ENCODE measurements at regions not wholly inside any gene's neighbourhood (a gene's known extent, or its start where the extent isn't known, plus 50 kb on each side); places are given as distances from the start of the nearest gene placed in this dataset.

- no peak overlapping the region for H3K9ac ChIP-seq (ENCODE audit: low read depth, low read length)
- H3K4me2 ChIP-seq (ENCODE audit: low read length) = no peak overlapping the region
- H3K4me1 ChIP-seq (ENCODE audit: control insufficient read depth, insufficient read depth, low read length) = no peaks in the 10 kb centered on the region
- H3K27me3 ChIP-seq (ENCODE audit: control insufficient read depth, insufficient read depth, low read length) = no peaks in the 10 kb centered on the region
- no peak overlapping the region for H3K4me3 ChIP-seq (ENCODE audit: low read length)
- H3K36me3 ChIP-seq (ENCODE audit: insufficient read depth, low read length) = no peaks in the 10 kb centered on the region
- peaks cover 4% of the 10 kb centered on the region for H3K9me3 ChIP-seq (replicated peaks; ENCODE audit: low read length)
Observed at GRCh38 chr4:115433491-115433890, 320.1 kb upstream of the NDST4 start.

DNA sequence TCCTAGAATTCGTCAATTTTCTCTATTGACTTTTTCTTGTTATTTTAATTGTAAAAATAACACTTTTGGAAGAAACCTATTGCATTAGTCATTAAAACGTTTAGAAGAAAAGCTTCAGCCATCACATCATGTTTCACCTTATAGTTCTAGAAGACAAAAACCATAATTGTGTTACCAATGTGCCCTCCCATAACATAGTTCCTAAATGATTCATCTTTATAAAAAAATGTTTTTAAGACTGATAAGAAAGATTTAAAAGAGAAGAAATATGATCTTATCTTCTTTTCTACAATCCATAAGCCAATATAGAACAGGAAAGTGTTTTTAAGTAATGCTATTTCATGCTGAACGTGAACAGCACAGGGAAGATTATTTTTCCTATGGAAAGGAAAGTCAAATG is 316.6 kb upstream of the NDST4 start:
- Histone ChIP-seq H3K4me3 (ENCODE audit: low read length) (no peak overlapping the region), H3K4me1 (ENCODE audit: control insufficient read depth, insufficient read depth, low read length) (no peaks in the 10 kb centered on the region), H3K9ac (ENCODE audit: low read depth, low read length) (no peak overlapping the region), H3K36me3 (ENCODE audit: insufficient read depth, low read length) (no peaks in the 10 kb centered on the region), H3K27me3 (ENCODE audit: control insufficient read depth, insufficient read depth, low read length) (no peaks in the 10 kb centered on the region), H3K4me2 (ENCODE audit: low read length) (no peak overlapping the region), H3K9me3 (replicated peaks; ENCODE audit: low read length) (peaks cover under 1% of the 10 kb centered on the region)

GRCh38 chr4:115428455-115428854 is 315.0 kb upstream of the NDST4 start:
- Histone ChIP-seq H3K36me3 (ENCODE audit: insufficient read depth, low read length) (no peaks in the 10 kb centered on the region), H3K4me1 (ENCODE audit: control insufficient read depth, insufficient read depth, low read length) (no peaks in the 10 kb centered on the region), H3K9ac (ENCODE audit: low read depth, low read length) (no peak overlapping the region), H3K4me2 (ENCODE audit: low read length) (no peak overlapping the region), H3K9me3 (replicated peaks; ENCODE audit: low read length) (peaks cover 5% of the 10 kb centered on the region), H3K27me3 (ENCODE audit: control insufficient read depth, insufficient read depth, low read length) (no peaks in the 10 kb centered on the region), H3K4me3 (ENCODE audit: low read length) (no peak overlapping the region)

DNA sequence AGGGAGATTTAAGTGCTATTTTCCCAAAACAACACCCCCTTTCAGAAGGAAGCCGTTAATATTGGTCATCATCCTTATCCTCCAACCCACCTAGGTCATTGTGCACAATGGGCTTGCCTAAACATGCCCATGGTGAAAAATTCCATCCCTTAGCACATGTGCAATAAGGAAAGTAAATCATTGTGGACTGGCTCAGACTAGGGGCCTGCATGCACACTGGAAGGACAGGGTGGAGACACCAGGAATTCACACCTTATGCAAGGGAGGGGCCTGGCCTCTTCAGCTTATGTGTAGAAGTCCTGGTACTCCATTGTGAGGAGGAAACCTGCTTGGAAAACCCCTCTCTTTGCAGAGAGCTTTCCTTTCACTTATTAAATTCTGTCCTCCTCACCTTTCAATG is 311.4 kb upstream of the NDST4 start:
- H3K4me2 ChIP-seq (ENCODE audit: low read length) = no peak overlapping the region
- H3K36me3 ChIP-seq (ENCODE audit: insufficient read depth, low read length) = no peaks in the 10 kb centered on the region
- H3K4me3 ChIP-seq (ENCODE audit: low read length) = no peak overlapping the region

GRCh38 chr4:115418635-115419396 is 305.4 kb upstream of the NDST4 start:
- no peak overlapping the region for H3K9ac ChIP-seq (ENCODE audit: low read depth, low read length)
- H3K4me1 ChIP-seq (ENCODE audit: control insufficient read depth, insufficient read depth, low read length) = no peaks in the 10 kb centered on the region
- no peaks in the 10 kb centered on the region for H3K36me3 ChIP-seq (ENCODE audit: insufficient read depth, low read length)
- H3K4me2 ChIP-seq (ENCODE audit: low read length) = no peak overlapping the region
- H3K27me3 ChIP-seq (ENCODE audit: control insufficient read depth, insufficient read depth, low read length) = no peaks in the 10 kb centered on the region
- H3K4me3 ChIP-seq (ENCODE audit: low read length) = no peak overlapping the region
- peaks cover 2% of the 10 kb centered on the region for H3K9me3 ChIP-seq (replicated peaks; ENCODE audit: low read length)

More for the DNA sequence above, 311.4 kb upstream of the NDST4 start:
- peaks cover 5% of the 10 kb centered on the region for H3K9me3 ChIP-seq (replicated peaks; ENCODE audit: low read length)
- H3K27me3 ChIP-seq (ENCODE audit: control insufficient read depth, insufficient read depth, low read length) = no peaks in the 10 kb centered on the region
- H3K4me1 ChIP-seq (ENCODE audit: control insufficient read depth, insufficient read depth, low read length) = no peaks in the 10 kb centered on the region
- H3K9ac ChIP-seq (ENCODE audit: low read depth, low read length) = no peak overlapping the region

- Histone ChIP-seq H3K36me3 (ENCODE audit: insufficient read depth, low read length) (no peaks in the 10 kb centered on the region), H3K9me3 (replicated peaks; ENCODE audit: low read length) (peaks cover 2% of the 10 kb centered on the region), H3K4me2 (ENCODE audit: low read length) (no peak overlapping the region), H3K9ac (ENCODE audit: low read depth, low read length) (no peak overlapping the region), H3K4me1 (ENCODE audit: control insufficient read depth, insufficient read depth, low read length) (no peaks in the 10 kb centered on the region), H3K4me3 (ENCODE audit: low read length) (no peak overlapping the region), H3K27me3 (ENCODE audit: control insufficient read depth, insufficient read depth, low read length) (no peaks in the 10 kb centered on the region)
Observed at GRCh38 chr4:115396034-115396433, 282.6 kb upstream of the NDST4 start.

DNA sequence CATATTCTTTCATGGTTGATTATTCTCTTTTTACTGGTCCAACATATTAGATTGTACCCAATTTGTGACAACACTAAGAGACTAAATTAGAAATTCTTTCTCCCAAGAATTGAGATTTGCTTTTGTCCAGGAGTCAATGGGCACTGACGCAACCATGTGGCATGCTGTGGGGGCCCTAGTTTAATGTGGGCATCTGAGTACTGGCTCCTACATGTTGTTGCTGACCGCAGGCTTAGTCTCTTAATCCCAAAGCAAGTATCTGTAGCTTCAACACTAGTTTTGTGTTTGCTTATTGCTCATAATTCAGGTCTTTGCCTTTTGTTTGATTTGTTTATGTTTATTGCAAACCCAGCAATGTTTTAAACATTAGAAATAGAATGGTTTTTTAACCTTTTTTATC is 263.4 kb upstream of the NDST4 start:
- H3K4me3 ChIP-seq (ENCODE audit: low read length) = no peak overlapping the region
- H3K27me3 ChIP-seq (ENCODE audit: control insufficient read depth, insufficient read depth, low read length) = no peaks in the 10 kb centered on the region
- no peaks in the 10 kb centered on the region for H3K36me3 ChIP-seq (ENCODE audit: insufficient read depth, low read length)

GRCh38 chr4:115374621-115375020 is 261.2 kb upstream of the NDST4 start:
- Histone ChIP-seq H3K36me3 (ENCODE audit: insufficient read depth, low read length) (no peaks in the 10 kb centered on the region), H3K4me2 (ENCODE audit: low read length) (no peak overlapping the region), H3K9me3 (replicated peaks; ENCODE audit: low read length) (no peaks in the 10 kb centered on the region), H3K27me3 (ENCODE audit: control insufficient read depth, insufficient read depth, low read length) (no peaks in the 10 kb centered on the region), H3K9ac (ENCODE audit: low read depth, low read length) (no peak overlapping the region), H3K4me3 (ENCODE audit: low read length) (no peak overlapping the region), H3K4me1 (ENCODE audit: control insufficient read depth, insufficient read depth, low read length) (no peaks in the 10 kb centered on the region)

More for the DNA sequence above, 263.4 kb upstream of the NDST4 start:
- no peaks in the 10 kb centered on the region for H3K4me1 ChIP-seq (ENCODE audit: control insufficient read depth, insufficient read depth, low read length)
- peaks cover 3% of the 10 kb centered on the region for H3K9me3 ChIP-seq (replicated peaks; ENCODE audit: low read length)
- no peak overlapping the region for H3K9ac ChIP-seq (ENCODE audit: low read depth, low read length)
- H3K4me2 ChIP-seq (ENCODE audit: low read length) = no peak overlapping the region

- H3K9ac ChIP-seq (ENCODE audit: low read depth, low read length) = no peak overlapping the region
Observed at GRCh38 chr4:115370490-115370889, 257.1 kb upstream of the NDST4 start.

DNA sequence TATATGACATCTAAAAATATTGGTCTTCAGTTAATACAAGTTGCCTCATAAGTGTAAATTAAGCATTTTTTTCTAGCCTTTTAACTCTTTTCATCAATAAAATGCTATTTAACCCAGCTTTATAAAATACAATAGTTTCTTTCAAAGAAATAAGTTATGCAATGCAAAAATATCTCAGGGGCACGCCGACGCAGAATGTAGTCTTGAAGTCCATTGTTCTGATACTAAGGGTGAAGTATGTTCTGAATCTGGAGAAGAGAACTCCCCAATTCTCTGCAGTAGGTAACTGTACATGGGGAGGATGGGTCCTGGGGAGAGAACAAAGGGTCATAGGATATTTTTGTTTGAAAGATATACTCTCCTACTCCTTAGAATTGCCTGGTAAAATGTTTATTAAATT is 256.6 kb upstream of the NDST4 start:
- Histone ChIP-seq H3K4me3 (ENCODE audit: low read length) (no peak overlapping the region), H3K4me2 (ENCODE audit: low read length) (no peak overlapping the region), H3K9me3 (replicated peaks; ENCODE audit: low read length) (peaks cover 11% of the 10 kb centered on the region), H3K4me1 (ENCODE audit: control insufficient read depth, insufficient read depth, low read length) (no peaks in the 10 kb centered on the region), H3K36me3 (ENCODE audit: insufficient read depth, low read length) (no peaks in the 10 kb centered on the region), H3K9ac (ENCODE audit: low read depth, low read length) (no peak overlapping the region), H3K27me3 (ENCODE audit: control insufficient read depth, insufficient read depth, low read length) (no peaks in the 10 kb centered on the region)

More at GRCh38 chr4:115370490-115370889, 257.1 kb upstream of the NDST4 start:
- Histone ChIP-seq H3K4me3 (ENCODE audit: low read length) (no peak overlapping the region), H3K36me3 (ENCODE audit: insufficient read depth, low read length) (no peaks in the 10 kb centered on the region), H3K4me1 (ENCODE audit: control insufficient read depth, insufficient read depth, low read length) (no peaks in the 10 kb centered on the region), H3K4me2 (ENCODE audit: low read length) (no peak overlapping the region), H3K27me3 (ENCODE audit: control insufficient read depth, insufficient read depth, low read length) (no peaks in the 10 kb centered on the region), H3K9me3 (replicated peaks; ENCODE audit: low read length) (peaks cover 7% of the 10 kb centered on the region)

DNA sequence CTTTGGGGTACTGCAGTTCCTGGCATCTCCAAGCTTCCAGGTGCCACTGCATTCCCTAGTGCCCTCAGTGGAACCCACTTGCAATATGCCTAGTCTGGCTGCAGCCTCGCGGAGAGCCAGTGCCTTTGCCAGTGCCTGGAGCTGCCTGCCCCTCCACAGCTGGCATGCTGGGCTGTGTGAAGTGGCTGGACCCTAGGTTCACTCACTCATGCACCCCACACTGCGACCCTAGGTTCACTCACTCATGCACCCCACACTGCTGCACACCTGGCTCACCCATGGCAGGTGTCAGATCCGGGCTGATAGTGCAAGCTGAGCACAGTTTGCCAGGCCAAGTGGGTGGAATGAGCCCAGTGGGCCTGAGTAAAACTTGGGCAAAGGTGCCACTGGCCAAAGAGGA is 253.0 kb upstream of the NDST4 start:
- Histone ChIP-seq H3K4me2 (ENCODE audit: low read length) (no peak overlapping the region), H3K9ac (ENCODE audit: low read depth, low read length) (no peak overlapping the region), H3K36me3 (ENCODE audit: insufficient read depth, low read length) (no peaks in the 10 kb centered on the region), H3K27me3 (ENCODE audit: control insufficient read depth, insufficient read depth, low read length) (no peaks in the 10 kb centered on the region), H3K4me3 (ENCODE audit: low read length) (no peak overlapping the region), H3K4me1 (ENCODE audit: control insufficient read depth, insufficient read depth, low read length) (no peaks in the 10 kb centered on the region), H3K9me3 (replicated peaks; ENCODE audit: low read length) (peaks cover 12% of the 10 kb centered on the region)

- Histone ChIP-seq H3K4me1 (ENCODE audit: control insufficient read depth, insufficient read depth, low read length) (no peaks in the 10 kb centered on the region), H3K27me3 (ENCODE audit: control insufficient read depth, insufficient read depth, low read length) (no peaks in the 10 kb centered on the region), H3K36me3 (ENCODE audit: insufficient read depth, low read length) (no peaks in the 10 kb centered on the region), H3K9ac (ENCODE audit: low read depth, low read length) (no peak overlapping the region), H3K4me3 (ENCODE audit: low read length) (no peak overlapping the region), H3K4me2 (ENCODE audit: low read length) (no peak overlapping the region), H3K9me3 (replicated peaks; ENCODE audit: low read length) (peaks cover 12% of the 10 kb centered on the region)
Observed at GRCh38 chr4:115365185-115365584, 251.8 kb upstream of the NDST4 start.

All from skeletal muscle satellite cell (primary cell).